NOMO-1 (cell line): ENCODE measurements at regions not wholly inside any gene's neighbourhood (a gene's known extent, or its start where the extent isn't known, plus 50 kb on each side); places are given as distances from the start of the nearest gene placed in this dataset.
A peak's percentile ranks its signal among the peaks of the same experiment; 100 is the strongest.

Experiments used
- DNase-seq, 2 experiments: peaks; one replicate each; lab custom pipeline; 2025; ENCODE audit not compliant: unreplicated experiment in 2 of 2; lab: John Stamatoyannopoulos, UW

DNA sequence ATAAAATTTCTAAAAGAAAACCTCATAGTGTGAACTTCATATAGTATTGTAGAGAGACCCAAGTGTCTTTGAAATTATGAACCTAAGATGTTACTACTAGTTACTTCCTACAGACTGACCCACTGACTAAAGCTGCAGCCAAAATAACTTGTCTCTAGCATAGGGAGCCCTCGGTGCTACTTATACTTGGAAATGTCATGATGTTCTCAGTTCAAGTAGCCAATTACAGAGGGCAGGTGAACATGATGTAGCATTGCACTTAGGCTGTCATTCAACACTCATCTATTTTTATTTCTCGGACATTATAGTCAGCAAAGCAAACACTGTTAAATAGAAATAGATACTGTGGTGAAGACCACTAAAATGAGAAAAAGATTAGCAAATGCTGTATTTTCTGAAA lies 165.6 kb downstream of the AREG start:
- DNase-seq, result no peak

- no peak for DNase-seq
Measured at GRCh38 chr4:74612837-74613236, 167.9 kb downstream of the AREG start.

GRCh38 chr4:74613266-74613665 lies 168.3 kb downstream of the AREG start:
- no peak for DNase-seq

- DNase-seq, result no peak
Measured at GRCh38 chr4:74615411-74615810, 170.5 kb downstream of the AREG start.

DNA sequence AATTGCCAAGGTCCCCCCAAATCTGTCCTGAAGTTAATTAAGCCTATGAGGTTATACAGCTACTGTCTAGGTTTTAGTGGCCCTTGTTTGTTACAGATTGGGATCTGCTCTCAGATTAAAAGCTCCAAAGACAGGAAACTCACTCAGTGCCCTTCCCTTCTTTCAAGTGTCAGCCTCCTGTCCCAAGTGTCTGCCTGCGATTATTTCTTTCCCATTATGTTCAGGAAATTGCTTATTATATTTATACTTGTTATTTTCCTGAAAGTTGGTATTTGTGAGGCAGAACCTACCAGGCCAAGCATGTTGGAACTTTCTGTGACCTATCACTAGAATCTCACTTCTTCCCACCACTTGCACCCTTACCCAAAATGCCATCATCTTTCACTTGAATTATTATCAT lies 173.2 kb downstream of the AREG start:
- DNase-seq, result no peak

DNA sequence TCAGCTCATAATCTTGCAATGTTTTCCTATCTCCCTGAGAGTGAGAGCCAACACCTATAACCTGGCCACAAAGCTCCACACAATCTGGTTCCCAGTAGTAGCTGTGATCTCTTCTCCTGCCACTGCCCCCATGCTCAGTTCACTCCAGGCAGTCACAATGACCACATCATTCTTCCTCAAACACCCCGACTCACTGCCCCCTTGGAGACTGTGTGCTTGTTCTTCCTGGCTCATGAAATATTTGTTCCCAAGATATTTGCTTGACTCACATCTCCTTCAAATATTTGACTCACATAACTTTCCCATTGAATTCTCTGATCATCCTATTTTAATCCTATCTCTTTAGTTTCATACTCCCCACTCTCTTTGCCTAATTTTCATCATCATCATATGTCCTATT lies 173.7 kb downstream of the AREG start:
- no peak for DNase-seq

GRCh38 chr4:74619931-74620702 lies 174.2 kb downstream of the BTC start:
- DNase-seq, result no peak

DNA sequence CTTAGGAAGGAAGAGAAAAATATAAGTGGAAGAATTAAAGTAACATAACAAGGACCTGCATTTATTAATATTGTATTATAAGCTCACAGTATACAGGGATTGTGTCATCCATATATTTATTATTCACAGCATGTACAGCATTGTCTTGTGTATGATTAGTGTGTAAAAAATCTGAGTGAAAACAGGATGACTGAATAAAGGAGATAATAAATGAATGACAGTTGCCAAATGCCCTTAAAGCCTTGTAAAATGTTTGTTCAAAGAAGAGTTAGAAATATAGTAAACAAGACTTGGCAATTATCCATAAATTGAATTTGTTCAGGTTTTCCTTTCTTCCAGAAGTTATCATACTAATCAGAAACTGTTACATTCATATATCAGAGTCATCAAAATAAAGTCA lies 172.7 kb downstream of the BTC start:
- DNase-seq, result no peak

DNA sequence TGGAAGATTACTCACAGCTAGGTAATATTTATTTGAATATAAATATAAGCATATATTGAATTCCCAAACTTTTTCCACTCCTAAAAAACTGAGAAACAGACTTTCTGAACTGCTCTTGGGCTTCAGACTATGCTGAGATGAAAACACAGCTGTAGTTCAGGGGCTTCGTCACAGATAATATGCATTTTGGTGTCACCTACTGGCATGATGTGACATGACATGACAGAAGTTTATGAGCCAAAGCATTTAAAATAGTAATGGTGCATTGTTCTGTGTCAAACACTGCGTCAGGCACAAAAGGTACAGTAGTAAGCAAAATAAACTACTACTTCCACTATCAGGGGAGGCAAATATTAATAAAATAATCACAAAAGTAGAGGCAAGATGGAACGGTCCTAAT lies 171.3 kb downstream of the BTC start:
- peak; percentile 29 to 74 for DNase-seq

DNA sequence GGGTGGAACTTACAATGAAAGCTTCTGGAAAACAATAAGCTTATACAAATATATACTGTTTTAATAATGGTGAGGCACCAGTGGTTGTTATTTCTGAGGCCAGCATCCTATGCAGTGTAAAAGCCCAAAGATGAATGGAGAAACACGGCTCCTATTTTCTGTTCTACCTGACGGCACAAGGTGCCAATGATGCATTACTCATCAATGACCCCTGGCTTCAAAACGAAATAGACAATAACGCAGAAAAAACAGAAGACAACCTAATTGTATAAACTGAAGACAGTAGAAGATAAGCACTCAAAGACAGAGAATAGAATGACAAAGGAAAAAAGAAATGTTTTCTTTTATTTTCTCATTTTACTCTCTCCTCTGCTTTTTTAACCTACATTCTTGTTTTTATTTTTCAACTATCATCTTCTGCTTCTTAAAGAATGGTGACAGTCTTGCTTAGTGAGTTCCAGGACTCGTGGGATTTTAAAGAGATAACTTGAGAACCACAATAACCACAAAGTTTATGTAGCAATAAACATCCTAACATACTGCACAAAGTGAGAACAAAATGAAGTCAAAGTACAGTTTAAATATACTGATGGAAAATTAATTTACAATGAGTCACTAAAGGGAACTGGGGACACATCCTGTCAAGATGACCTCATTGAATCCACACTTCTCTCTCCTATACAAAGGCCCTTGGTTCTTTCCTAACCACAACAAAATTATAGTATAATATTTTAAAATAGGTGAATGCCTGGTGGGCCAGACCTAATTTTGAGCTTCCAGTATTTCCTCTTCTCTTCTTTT lies 169.8 kb downstream of the BTC start:
- peak; percentile 53 to 97 for DNase-seq

DNA sequence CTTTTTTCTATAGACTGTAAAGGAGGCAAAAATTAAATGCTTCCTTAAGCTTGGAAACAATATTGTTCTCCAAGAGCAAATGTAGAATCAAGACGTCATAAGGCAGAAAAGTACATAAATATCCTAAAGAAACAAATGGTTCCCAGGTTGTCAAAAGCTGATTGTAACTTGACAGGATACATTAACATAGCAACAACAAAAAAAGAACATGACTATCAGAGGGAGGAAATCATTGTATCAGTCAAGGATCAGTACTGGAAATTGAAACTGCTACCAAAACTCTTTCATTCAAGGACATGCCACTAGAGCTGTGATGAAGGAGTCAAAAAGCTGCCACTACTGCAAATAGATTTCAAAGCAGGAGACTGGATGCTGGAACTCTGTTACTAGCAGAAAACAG lies 168.3 kb downstream of the BTC start:
- no peak for DNase-seq

- no peak for DNase-seq
Measured at GRCh38 chr4:74627093-74627492, 167.2 kb downstream of the BTC start.

DNA sequence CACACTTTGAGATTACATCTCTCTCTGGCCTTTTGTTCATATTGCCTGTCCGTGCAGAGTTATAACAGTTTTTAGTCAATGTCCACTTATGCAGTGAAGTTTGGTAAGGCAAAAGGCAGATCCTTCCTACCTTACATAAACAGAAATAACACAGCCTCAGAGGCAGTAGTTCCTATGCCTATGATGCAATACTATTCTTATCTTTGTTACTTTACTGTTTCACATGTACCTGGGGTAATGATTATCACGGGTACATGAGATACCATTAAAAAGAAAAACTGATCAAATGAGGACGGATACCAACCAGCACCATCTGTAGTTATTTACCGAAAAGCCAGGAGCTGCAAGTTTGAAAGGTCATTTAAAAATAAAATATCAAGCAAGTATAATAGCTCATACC lies 166.8 kb downstream of the BTC start:
- DNase-seq, result no peak

- DNase-seq, result peak; percentile 92 to 95
Measured at GRCh38 chr4:74628852-74629620, 165.3 kb downstream of the BTC start.

- no peak for DNase-seq
Measured at GRCh38 chr4:74630551-74630950, 163.8 kb downstream of the BTC start.

GRCh38 chr4:74631338-74631737 lies 163.0 kb downstream of the BTC start:
- no peak for DNase-seq

DNA sequence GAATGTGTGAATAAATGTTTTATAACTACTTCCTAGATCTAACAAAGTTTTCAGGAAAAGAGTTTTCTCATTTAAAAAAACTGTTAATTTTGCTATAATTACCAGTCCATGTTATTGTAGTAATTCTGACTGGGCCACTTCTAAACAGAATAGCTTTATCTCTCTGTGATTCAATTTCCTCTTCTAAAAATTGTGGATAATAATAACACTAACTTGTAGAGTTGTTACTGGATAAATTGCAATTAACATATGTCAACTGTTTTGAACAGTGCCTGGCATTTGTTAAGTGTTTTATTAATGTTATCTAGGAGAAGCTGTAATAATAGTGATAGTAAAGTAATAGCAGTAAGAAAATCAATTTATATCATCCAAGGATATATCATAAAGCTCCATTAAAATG lies 162.3 kb downstream of the BTC start:
- no peak for DNase-seq

DNA sequence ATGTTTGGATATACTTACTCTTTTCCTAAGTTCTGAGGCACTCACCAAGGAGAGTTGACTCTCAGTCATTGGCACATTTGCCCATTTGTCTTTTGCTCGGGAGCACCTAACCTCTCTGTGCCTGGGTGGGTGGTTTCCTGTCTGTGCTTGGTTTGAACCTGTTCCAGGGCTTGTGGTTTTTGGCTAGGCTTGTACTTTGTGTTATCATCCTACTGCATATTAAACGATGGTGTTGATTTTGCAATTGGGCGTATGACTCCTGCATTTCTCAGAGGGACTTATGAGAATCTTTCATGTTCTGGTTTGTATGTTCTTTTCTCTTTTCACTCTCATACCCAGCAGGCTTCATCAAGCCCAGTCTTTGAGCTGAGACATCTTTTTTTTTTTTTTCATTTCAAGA lies 161.7 kb downstream of the BTC start:
- peak; percentile 73 to 78 for DNase-seq

GRCh38 chr4:74635074-74635473 lies 159.2 kb downstream of the BTC start:
- DNase-seq, result no peak

DNA sequence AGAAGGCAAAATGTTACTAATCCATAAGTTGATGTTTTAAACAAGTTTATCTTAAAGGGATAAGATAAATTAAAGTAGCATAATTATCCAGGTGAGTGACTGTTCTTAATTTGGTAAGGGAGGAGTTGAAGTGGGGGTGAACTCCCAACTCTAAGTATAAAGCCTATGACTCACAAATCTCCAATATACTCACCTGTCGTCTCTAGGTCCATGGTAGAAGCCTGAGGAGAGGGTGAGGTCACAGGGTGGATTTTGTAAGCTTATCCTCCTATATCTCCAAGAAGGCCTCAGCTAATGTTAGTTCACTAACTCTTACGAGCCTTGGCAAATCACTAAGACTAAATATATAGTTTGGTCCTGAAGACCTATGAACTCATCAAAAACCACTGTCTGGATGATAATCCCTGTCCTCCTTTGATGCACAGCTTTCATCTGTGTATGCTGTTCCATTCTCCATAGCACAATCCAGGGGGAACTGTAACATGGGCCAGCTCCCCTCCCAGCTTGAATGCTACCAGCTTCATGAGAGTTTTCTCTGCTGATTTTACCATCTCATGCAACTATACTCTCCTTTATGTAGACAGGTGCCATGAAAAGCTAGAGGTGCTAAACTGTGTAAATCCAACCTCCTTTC lies 158.7 kb downstream of the BTC start:
- no peak for DNase-seq

DNA sequence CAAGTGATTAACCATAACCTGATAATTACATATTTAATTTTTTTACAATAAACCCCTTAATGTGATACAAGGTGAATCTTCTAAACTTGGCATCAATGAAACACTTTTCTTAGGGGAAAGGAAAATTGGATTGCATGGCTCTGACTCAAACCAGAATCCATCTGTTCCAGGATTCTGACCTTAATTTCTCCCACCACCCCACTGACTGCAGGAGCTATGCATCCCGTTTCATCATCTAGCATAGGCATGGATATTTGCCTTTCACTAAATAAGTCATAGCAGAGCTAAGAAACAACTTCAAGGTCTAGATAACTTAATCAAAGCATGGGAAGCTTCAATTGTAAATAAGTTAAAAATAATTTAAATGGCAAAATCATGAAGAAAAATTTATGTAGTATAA lies 156.3 kb downstream of the BTC start:
- DNase-seq, result no peak
